GM10248 (cell line): ENCODE measurements at regions not wholly inside any gene's neighbourhood (a gene's known extent, or its start where the extent isn't known, plus 50 kb on each side); places are given as distances from the start of the nearest gene placed in this dataset.
"Not testable (repeated sequence)": the region's sequence is repeated elsewhere in the genome, so short reads cannot be mapped to it uniquely, and the experiment has no call there.

Experiments
- CTCF ChIA-PET: fragments of 300-600 bp; sonication (Branson Sonifier 250); formaldehyde crosslinking; extraction: SDS; loops from one replicate; lab custom pipeline; 2021; ENCODE audit warnings: antibody characterized with exemption; lab: Yijun Ruan, JAX
- POLR2A ChIA-PET: fragments of 350-650 bp; sonication (Branson Sonifier 250); formaldehyde crosslinking; extraction: SDS; loops from one replicate; lab custom pipeline; 2020; ENCODE audit warnings: antibody characterized with exemption; lab: Yijun Ruan, JAX
- DNase-seq: peaks from one replicate; pipeline ENCODE4 v3.0.0; 2012; ENCODE audit errors: extremely low spot score
- CTCF ChIP-seq: IDR thresholded peaks from 2 replicates; pipeline ENCODE4 v1.5.1; 2012; ENCODE audit warnings: mild to moderate bottlenecking, low read depth; ENCODE audit errors: extremely low read depth, missing control alignments, control extremely low read depth

GRCh38 chr17:64718816-64719215 is 56.7 kb upstream of the SMURF2 start:
- CTCF ChIA-PET, POLR2A ChIA-PET: not testable (repeated sequence)

GRCh38 chr17:64718058-64718457 is 56.0 kb upstream of the SMURF2 start:
- DNase-seq, result no peak
- ChIA-PET POLR2A (no interaction called here), CTCF (no interaction called here)
- TF ChIP-seq CTCF, result no peak

More at GRCh38 chr17:64718816-64719215, 56.7 kb upstream of the SMURF2 start:
- DNase-seq, result not testable (repeated sequence)

- DNase-seq, CTCF ChIA-PET, POLR2A ChIA-PET: not testable (repeated sequence)
Measured at GRCh38 chr17:64716496-64716895, 54.4 kb upstream of the SMURF2 start.

- ChIA-PET POLR2A (interaction anchor here (0.6 kb wide), 1 partner anchor 208 kb away, joined by 3 read pairs; the partner anchor contains the start of gene DDX5), CTCF (interaction anchor here (1.0 to 1.3 kb wide), 2 partner anchors 16 to 23 kb away, joined by 3 read pairs; no protein-coding TSS in a partner anchor)
- not testable (repeated sequence) for DNase-seq
Measured at GRCh38 chr17:64713786-64714185, 51.7 kb upstream of the SMURF2 start.

GRCh38 chr17:64712557-64713351 is 50.6 kb upstream of the SMURF2 start:
- CTCF ChIA-PET, result interaction anchor here (1.3 kb wide), 1 partner anchor 24 kb away, joined by 3 read pairs; no protein-coding TSS in a partner anchor
- DNase-seq, POLR2A ChIA-PET: not testable (repeated sequence)
